IMR-90 (cell line): ENCODE measurements at regions not wholly inside any gene's neighbourhood (a gene's known extent, or its start where the extent isn't known, plus 50 kb on each side); places are given as distances from the start of the nearest gene placed in this dataset.

Experiments
- ATAC-seq: fragments of 200-7000 bp; cut with Tn5 transposase; 2 replicates; pipeline ENCODE4 v1.9.1; 2020; ENCODE audit warnings: low read depth, mild to moderate bottlenecking, moderate library complexity
- BruUV-seq: library from RNA; stranded (reverse); fragments of 400-500 nt; replicated peaks from 2 replicates; lab custom pipeline; 2021; lab: Mats Ljungman, UMichigan
- CTCF ChIA-PET: fragments of 300-600 bp; formaldehyde crosslinking; extraction: SDS; loops from one replicate; lab custom pipeline; 2021; ENCODE audit warnings: antibody characterized with exemption; lab: Yijun Ruan, JAX
- POLR2A ChIA-PET: fragments of 300-600 bp; sonication (Branson Sonifier 250); formaldehyde crosslinking; loops from one replicate; lab custom pipeline; 2022; ENCODE audit warnings: antibody characterized with exemption; ENCODE audit not compliant: unreplicated experiment; lab: Charles Lee
- DNase-seq: peaks from one replicate; pipeline ENCODE4 v3.0.0; 2013
- H2AFZ ChIP-seq: replicated peaks from 2 replicates; pipeline ENCODE3; 2013; ENCODE audit warnings: low read length, mild to moderate bottlenecking; ENCODE audit not compliant: poor library complexity
- H2AK5ac ChIP-seq: 2 replicates; pipeline ENCODE4 v1.6.1; 2013; ENCODE audit warnings: low read depth, low read length, inconsistent platforms
- H2AK9ac ChIP-seq: replicated peaks from 2 replicates; pipeline ENCODE3; 2013; ENCODE audit warnings: mild to moderate bottlenecking, low read depth, low read length, moderate library complexity; ENCODE audit not compliant: poor library complexity
- H2BK120ac ChIP-seq: 2 replicates; pipeline ENCODE4 v1.6.1; 2013; ENCODE audit warnings: low read depth, low read length, inconsistent platforms
- H2BK15ac ChIP-seq: 3 replicates; pipeline ENCODE4 v1.6.1; 2013; ENCODE audit warnings: low read depth, low read length, inconsistent platforms
- H2BK20ac ChIP-seq: 2 replicates; pipeline ENCODE4 v1.6.1; 2013; ENCODE audit warnings: low read depth, mild to moderate bottlenecking, inconsistent platforms, low read length, moderate library complexity
- H2BK5ac ChIP-seq: 2 replicates; pipeline ENCODE4 v1.6.1; 2013; ENCODE audit warnings: mild to moderate bottlenecking, low read depth, low read length, inconsistent platforms; ENCODE audit not compliant: poor library complexity, severe bottlenecking
- H3K14ac ChIP-seq: replicated peaks from 2 replicates; pipeline ENCODE4 v1.6.1; 2013; ENCODE audit warnings: low read depth, low read length, inconsistent platforms
- H3K18ac ChIP-seq: 2 replicates; pipeline ENCODE4 v1.6.1; 2013; ENCODE audit warnings: low read depth, low read length, control low read depth
- H3K23ac ChIP-seq: 2 replicates; pipeline ENCODE4 v1.6.1; 2013; ENCODE audit warnings: low read depth, low read length, inconsistent platforms
- H3K27ac ChIP-seq: 2 replicates; pipeline ENCODE4 v1.5.1; 2013; ENCODE audit warnings: mild to moderate bottlenecking, control low read depth, low read length; ENCODE audit not compliant: insufficient read depth
- H3K27me3 ChIP-seq: 2 replicates; pipeline ENCODE4 v1.6.1; 2013; ENCODE audit warnings: low read length; ENCODE audit not compliant: control insufficient read depth, insufficient read depth
- H3K36me3 ChIP-seq: 2 replicates; pipeline ENCODE4 v1.6.1; 2013; ENCODE audit warnings: low read length, mixed read lengths; ENCODE audit not compliant: control insufficient read depth, insufficient read depth
- H3K4ac ChIP-seq: 2 replicates; pipeline ENCODE4 v1.6.1; 2013; ENCODE audit warnings: low read depth, low read length, inconsistent platforms
- H3K4me1 ChIP-seq: 2 replicates; pipeline ENCODE4 v1.6.1; 2013; ENCODE audit warnings: low read length, mixed read lengths; ENCODE audit not compliant: control insufficient read depth, insufficient read depth
- H3K4me2 ChIP-seq: 2 replicates; pipeline ENCODE4 v1.6.1; 2013; ENCODE audit warnings: low read depth, mild to moderate bottlenecking, control low read depth, low read length, moderate library complexity
- H3K4me3 ChIP-seq: 2 replicates; pipeline ENCODE4 v1.5.1; 2013; ENCODE audit warnings: low read depth, mild to moderate bottlenecking, control low read depth, low read length, moderate library complexity; ENCODE audit not compliant: insufficient read depth
- H3K56ac ChIP-seq: 2 replicates; pipeline ENCODE4 v1.6.1; 2013; ENCODE audit warnings: low read length, inconsistent platforms; ENCODE audit not compliant: insufficient read depth; ENCODE audit errors: extremely low read depth
- H3K79me1 ChIP-seq, 2 experiments: 2 replicates each; pipeline ENCODE4 v1.6.1; 2013; ENCODE audit warnings: low read length in 2 of 2, inconsistent platforms in 1 of 2, low read depth in 1 of 2
- H3K9ac ChIP-seq: 2 replicates; pipeline ENCODE4 v1.6.1; 2013; ENCODE audit warnings: low read depth, low read length, control low read depth
- H3K9me1 ChIP-seq: 2 replicates; pipeline ENCODE4 v1.6.1; 2013; ENCODE audit warnings: low read length, inconsistent platforms; ENCODE audit not compliant: insufficient read depth
- H3K9me3 ChIP-seq: 2 replicates; pipeline ENCODE4 v1.6.1; 2013; ENCODE audit warnings: low read length; ENCODE audit not compliant: control insufficient read depth, insufficient read depth
- H4K20me1 ChIP-seq: 2 replicates; pipeline ENCODE4 v1.6.1; 2013; ENCODE audit warnings: low read length, inconsistent platforms; ENCODE audit not compliant: insufficient read depth
- H4K5ac ChIP-seq: 2 replicates; pipeline ENCODE4 v1.6.1; 2013; ENCODE audit warnings: mild to moderate bottlenecking, low read depth, low read length, control low read depth
- H4K8ac ChIP-seq, 2 experiments: 2 replicates each; pipeline ENCODE4 v1.6.1; 2013; ENCODE audit warnings: low read depth in 2 of 2, low read length in 2 of 2, control low read depth in 1 of 2, inconsistent platforms in 1 of 2
- H4K91ac ChIP-seq: 2 replicates; pipeline ENCODE4 v1.6.1; 2013; ENCODE audit warnings: low read depth, low read length, inconsistent platforms; ENCODE audit not compliant: insufficient read depth
- BHLHE40 ChIP-seq: fragments of 150-350 bp; IDR thresholded peaks from 2 replicates; pipeline ENCODE4 v1.6.1; 2016; ENCODE audit warnings: mild to moderate bottlenecking, low read depth, low read length
- CEBPB ChIP-seq: IDR thresholded peaks from 2 replicates; pipeline ENCODE4 v1.6.1; 2012; ENCODE audit warnings: low read depth, low read length, improper control_type of control experiment
- CHD1 ChIP-seq: IDR thresholded peaks from 2 replicates; pipeline ENCODE4 v1.6.1; 2012; ENCODE audit warnings: low read depth, low read length, improper control_type of control experiment
- CTCF ChIP-seq: conservative IDR thresholded peaks from 2 replicates; pipeline ENCODE4 v1.5.1; 2012; ENCODE audit warnings: mild to moderate bottlenecking, low read depth, low read length, improper control_type of control experiment
- FOS ChIP-seq: fragments of 150-350 bp; IDR thresholded peaks from 2 replicates; pipeline ENCODE4 v1.6.1; 2016; ENCODE audit warnings: low read depth, low read length
- MAFK ChIP-seq: IDR thresholded peaks from 2 replicates; pipeline ENCODE4 v1.6.1; 2012; ENCODE audit warnings: low read depth, low read length, improper control_type of control experiment
- MAZ ChIP-seq: IDR thresholded peaks from 2 replicates; pipeline ENCODE4 v1.6.1; 2012; ENCODE audit warnings: low read depth, mild to moderate bottlenecking, low read length, improper control_type of control experiment, moderate library complexity, borderline replicate concordance
- MXI1 ChIP-seq: IDR thresholded peaks from 2 replicates; pipeline ENCODE4 v1.6.1; 2012; ENCODE audit warnings: low read depth, mild to moderate bottlenecking, low read length, moderate library complexity, borderline replicate concordance
- NFE2L2 ChIP-seq: fragments of 150-350 bp; IDR thresholded peaks from 2 replicates; pipeline ENCODE4 v1.6.1; 2016; ENCODE audit warnings: low read depth, mild to moderate bottlenecking, low read length
- POLR2A ChIP-seq: IDR thresholded peaks from 2 replicates; pipeline ENCODE4 v1.6.1; 2012; ENCODE audit warnings: mild to moderate bottlenecking, low read depth, low read length
- RAD21 ChIP-seq: IDR thresholded peaks from 2 replicates; pipeline ENCODE4 v1.6.1; 2012; ENCODE audit warnings: low read length, improper control_type of control experiment
- RCOR1 ChIP-seq: IDR thresholded peaks from 2 replicates; pipeline ENCODE4 v1.6.1; 2012; ENCODE audit warnings: mild to moderate bottlenecking, low read length, improper control_type of control experiment; ENCODE audit not compliant: insufficient replicate concordance
- RFX5 ChIP-seq: IDR thresholded peaks from 2 replicates; pipeline ENCODE4 v1.8.0; 2012; ENCODE audit warnings: low read depth, mild to moderate bottlenecking, low read length, moderate library complexity
- USF2 ChIP-seq: fragments of 150-350 bp; IDR thresholded peaks from 2 replicates; pipeline ENCODE4 v1.6.1; 2017; ENCODE audit warnings: mild to moderate bottlenecking, antibody characterized with exemption, low read length, low read depth
- WGBS, 2 experiments: methylation state at CpG; one replicate each; pipeline versions ENCODE4 v1.1.5 to v1.1.7; 2013; ENCODE audit warnings: missing lambda C conversion rate in 2 of 2; ENCODE audit not compliant: insufficient read length in 1 of 2; ENCODE audit errors: extremely low coverage in 2 of 2; 5-methylcytosine and 5-hydroxymethylcytosine counted together
- dilution Hi-C: fragments of 300-500 bp; cut with HindIII; formaldehyde crosslinking; loops from one replicate; pipeline ENCODE4 v1.14.3; 2018; ENCODE audit warnings: low sequenced_read_pairs; ENCODE audit not compliant: unreplicated experiment
- in situ Hi-C: fragments of 300-500 bp; cut with MboI; formaldehyde crosslinking; loops from 3 replicates; pipeline ENCODE4 v1.14.3; 2019; ENCODE audit warnings: low sequenced_read_pairs, inconsistent platforms, mixed read lengths
- intact Hi-C: fragments of 100-400 bp; cut with micrococcal nuclease; formaldehyde crosslinking; loops from 2 replicates; pipeline ENCODE4 v1.10.0; 2022

- Histone ChIP-seq H2AK5ac (no peak overlapping the region), H3K23ac (no peak overlapping the region), H3K27me3 (peaks cover 10% of the 10 kb centered on the region), H3K79me1 (no peaks in the 10 kb centered on the region), H3K36me3 (no peaks in the 10 kb centered on the region), H3K4me1 (peaks cover 2% of the 10 kb centered on the region; the same call in 1 of the 2 replicates), H2BK20ac (no peak overlapping the region), H4K20me1 (no peaks in the 10 kb centered on the region), H2AFZ (no peak overlapping the region), H3K9ac (no peak overlapping the region), H3K4ac (no peak overlapping the region), H3K4me3 (no peak overlapping the region), H4K8ac (no peak overlapping the region), H3K9me3 (no peaks in the 10 kb centered on the region), H3K56ac (no peak overlapping the region), H2BK120ac (no peak overlapping the region), H4K91ac (no peak overlapping the region), H3K14ac (no peak overlapping the region), H2BK15ac (no peak overlapping the region), H2BK5ac (no peak overlapping the region), H3K27ac (no peak overlapping the region), H3K9me1 (no peaks in the 10 kb centered on the region), H2AK9ac (no peak overlapping the region), H3K4me2 (no peak overlapping the region), H4K5ac (no peak overlapping the region), H3K18ac (no peak overlapping the region)
- ChIA-PET CTCF (no interaction called here), POLR2A (no interaction called here)
- DNase-seq (no peak), ATAC-seq (no peak)
- intact Hi-C loops = no loop called here
- BruUV-seq = no TSS peak
- WGBS, 2 experiments = 100% methylated on average over 2 of the region's 2 CpGs; no CpG with 5 or more reads in 1 of the 2 experiments
- TF ChIP-seq CHD1 (no peak), MAZ (no peak), CTCF (no peak), FOS (no peak), RCOR1 (no peak), MAFK (no peak), POLR2A (no peak), MXI1 (no peak), RAD21 (no peak), NFE2L2 (no peak), USF2 (no peak), RFX5 (no peak), BHLHE40 (no peak), CEBPB (no peak)
- in situ Hi-C loops = no loop called here
- dilution Hi-C loops = no loop called here
Observed at GRCh38 chr4:37767019-37767418, 59.5 kb upstream of the PGM2 start.
